GM12874 (cell line): ENCODE measurements at regions not wholly inside any gene's neighbourhood (a gene's known extent, or its start where the extent isn't known, plus 50 kb on each side); places are given as distances from the start of the nearest gene placed in this dataset.

ENCODE experiments used
- TF ChIP-seq, protein P1 (sequence below): IDR thresholded peaks from 2 replicates; pipeline ENCODE4 v1.5.1; 2011; ENCODE audit warnings: low read depth, mild to moderate bottlenecking, control low read depth, low read length, moderate library complexity; ENCODE audit not compliant: insufficient read depth

DNA sequence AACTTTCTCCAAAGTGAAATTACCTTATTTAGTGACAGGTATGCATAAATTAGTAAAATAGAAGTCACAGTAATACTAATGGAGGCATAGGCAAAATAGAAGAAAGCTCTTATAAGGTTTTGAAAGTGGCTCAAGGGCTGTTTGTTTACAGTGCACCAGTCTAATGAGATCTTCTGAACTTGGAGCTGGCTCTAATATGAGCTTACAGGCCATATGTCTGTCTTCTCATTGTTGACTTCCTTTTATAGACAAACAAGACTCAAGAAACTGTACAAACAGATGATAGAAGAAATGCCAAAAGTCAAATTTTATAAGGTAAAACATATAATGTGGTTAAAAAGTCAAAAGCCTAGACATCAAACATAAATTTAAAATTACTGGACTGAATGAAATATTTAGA is 207.5 kb upstream of the NEGR1 start:
- TF ChIP-seq, protein P1, sequence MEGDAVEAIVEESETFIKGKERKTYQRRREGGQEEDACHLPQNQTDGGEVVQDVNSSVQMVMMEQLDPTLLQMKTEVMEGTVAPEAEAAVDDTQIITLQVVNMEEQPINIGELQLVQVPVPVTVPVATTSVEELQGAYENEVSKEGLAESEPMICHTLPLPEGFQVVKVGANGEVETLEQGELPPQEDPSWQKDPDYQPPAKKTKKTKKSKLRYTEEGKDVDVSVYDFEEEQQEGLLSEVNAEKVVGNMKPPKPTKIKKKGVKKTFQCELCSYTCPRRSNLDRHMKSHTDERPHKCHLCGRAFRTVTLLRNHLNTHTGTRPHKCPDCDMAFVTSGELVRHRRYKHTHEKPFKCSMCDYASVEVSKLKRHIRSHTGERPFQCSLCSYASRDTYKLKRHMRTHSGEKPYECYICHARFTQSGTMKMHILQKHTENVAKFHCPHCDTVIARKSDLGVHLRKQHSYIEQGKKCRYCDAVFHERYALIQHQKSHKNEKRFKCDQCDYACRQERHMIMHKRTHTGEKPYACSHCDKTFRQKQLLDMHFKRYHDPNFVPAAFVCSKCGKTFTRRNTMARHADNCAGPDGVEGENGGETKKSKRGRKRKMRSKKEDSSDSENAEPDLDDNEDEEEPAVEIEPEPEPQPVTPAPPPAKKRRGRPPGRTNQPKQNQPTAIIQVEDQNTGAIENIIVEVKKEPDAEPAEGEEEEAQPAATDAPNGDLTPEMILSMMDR: no peak

DNA sequence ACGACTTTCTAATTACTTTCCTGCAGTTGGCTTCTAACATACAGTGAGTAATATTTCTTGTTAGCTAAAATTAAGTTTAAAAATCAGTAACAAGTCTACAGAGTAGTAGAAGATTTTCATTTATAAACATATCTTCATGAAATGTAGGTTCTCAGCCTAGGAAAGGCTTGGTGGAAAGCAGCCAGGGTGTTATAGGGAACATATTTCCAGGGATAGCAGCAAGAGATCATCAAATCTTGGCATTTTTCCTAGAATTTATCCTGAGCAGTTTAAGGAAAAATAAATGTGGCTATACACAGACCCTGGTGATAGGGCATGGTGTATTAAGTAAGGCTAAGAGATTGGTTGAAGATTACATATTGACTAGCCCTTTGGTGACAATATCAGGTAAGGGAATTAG is 203.5 kb upstream of the NEGR1 start:
- TF ChIP-seq, protein P1: no peak

DNA sequence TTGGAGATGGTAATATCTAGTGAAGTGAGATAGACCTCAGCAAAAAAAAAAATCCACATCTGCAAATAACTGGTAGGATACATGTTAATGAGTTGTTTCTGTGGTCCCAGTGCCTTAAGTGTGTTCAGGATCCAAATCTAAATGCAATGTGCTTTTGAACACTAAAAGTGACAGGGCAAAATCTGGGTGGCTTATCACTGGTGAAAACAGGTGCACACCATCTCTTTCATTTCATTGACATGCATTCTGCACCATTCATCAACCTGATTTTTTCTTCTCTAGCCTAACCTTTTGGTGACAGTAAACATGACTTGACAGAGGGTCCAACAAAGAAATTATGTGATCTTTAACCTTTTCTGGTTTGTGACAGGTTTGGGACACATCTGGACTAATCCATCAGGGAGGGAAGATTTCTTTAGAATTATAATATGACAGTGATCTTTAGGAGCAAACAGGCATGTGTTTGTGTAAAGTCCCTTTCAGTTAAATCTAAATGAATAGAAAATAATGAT is 201.6 kb upstream of the NEGR1 start:
- TF ChIP-seq, protein P1: no peak

DNA sequence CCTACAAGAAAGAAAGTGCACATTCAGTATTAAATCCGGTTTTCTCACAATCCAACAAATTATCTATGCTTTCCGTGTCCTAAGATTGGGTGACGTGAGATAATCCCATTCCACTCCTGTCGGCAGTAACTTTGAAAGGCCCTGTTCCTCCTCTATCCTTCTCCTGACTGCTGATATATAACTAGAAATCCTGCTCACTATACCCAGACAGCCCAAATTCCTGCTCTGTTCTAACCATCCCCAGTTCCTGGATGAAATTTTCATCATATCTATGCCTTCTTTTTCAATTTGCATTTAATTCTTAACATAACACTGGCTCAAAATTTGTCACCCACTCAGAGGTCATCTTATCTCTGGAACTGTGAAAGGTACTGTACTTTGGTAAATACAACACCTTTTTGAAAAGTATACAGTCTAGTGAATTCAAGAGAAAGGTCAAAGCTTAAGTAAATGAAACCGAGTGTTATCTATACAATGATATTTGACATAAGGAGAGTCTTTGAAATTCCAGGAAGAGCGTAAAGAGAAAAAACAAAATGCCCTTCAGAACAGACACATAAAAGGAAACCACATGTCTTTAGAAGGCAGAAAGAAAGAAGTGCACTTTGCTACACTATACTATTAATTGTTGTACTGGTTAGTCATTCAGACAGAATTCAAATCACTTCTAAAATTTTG is 200.5 kb upstream of the NEGR1 start:
- TF ChIP-seq, protein P1: no peak

DNA sequence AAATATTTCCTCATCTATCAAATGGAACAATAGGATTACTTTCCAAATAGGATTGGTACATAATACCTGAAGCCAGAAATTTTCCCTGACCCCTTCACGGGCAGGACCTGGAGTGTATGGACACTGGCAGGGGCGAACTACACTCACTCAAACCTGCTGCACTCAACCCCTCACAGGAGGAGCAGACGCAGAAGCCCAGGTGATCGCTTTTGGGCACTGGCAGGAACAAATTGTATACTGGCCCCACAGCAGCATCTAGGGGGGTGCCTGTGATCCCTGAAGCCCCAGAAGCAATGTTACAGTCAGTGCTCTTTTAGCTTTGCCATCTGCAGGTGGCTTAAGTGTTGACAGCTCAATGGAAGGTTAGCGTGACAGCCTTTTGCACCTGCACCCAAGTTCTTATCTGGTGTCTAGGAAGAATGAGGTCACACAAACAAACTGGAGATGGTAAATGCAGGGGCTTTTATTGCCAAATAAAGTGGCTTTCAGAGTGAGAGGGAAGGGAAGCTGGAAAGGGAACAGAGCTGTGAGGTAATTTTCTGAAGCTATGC is 199.2 kb upstream of the NEGR1 start:
- TF ChIP-seq, protein P1: no peak

DNA sequence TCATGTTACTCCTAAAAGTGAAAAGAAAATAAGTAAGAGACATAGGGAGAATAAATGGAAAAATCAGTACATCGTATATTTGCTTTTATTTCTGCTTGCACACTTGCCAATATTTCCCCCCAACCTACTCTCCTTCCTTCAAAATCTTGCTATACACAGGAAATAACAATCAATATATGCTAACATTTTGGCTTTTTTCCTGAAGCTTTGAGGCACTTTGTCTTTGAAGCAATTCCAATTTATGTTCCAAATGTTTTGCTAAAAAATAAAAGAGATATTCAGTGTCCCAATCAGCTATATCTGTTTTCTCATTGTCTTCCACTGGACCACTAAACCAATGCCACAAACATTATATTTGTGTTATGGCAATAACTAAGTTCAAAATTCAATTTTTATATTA is 184.0 kb upstream of the NEGR1 start:
- TF ChIP-seq, protein P1: no peak

DNA sequence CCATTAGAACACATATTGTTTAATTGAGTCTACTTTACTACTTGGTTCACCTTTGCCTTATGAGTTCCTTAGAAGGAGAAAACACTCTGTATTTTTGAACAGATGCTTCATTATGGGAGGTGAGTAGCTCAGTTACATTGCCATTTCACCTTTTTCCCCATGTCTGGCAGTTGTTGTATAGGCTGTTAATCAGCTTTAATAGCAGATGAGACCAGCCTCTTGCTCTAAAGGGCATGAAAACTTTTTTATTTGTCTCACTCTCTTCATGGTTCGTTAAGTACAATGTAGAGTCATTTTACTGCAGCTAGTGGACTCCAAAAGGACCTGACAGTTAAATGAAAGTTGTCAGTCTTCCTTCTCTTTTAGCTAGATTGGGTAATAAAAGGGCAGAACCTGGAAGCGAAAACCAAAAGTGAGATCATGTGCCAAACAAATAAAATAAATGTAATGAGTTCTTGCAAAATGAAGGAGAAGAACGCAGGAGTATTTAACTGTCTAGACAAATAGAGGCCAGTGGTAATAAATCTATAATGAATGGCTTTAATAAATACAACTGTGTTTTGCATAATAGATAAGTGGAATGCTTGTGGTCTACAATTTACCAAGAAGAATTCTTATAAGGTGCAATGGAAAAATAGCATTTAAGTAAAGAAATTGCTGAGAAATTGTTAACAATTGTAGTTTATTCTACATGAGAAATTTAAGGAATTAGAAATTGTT is 180.0 kb upstream of the NEGR1 start:
- TF ChIP-seq, protein P1: no peak
